H1 (cell line): ENCODE measurements at regions not wholly inside any gene's neighbourhood (a gene's known extent, or its start where the extent isn't known, plus 50 kb on each side); places are given as distances from the start of the nearest gene placed in this dataset.

Source experiments
- CTCF ChIA-PET: fragments of 300-600 bp; sonication (Branson Sonifier 250); formaldehyde crosslinking; loops from one replicate; lab custom pipeline; 2021; ENCODE audit not compliant: partially characterized antibody; lab: Charles Lee
- POLR2A ChIA-PET: fragments of 300-600 bp; sonication (Branson Sonifier 250); formaldehyde crosslinking; loops from one replicate; lab custom pipeline; 2021; ENCODE audit warnings: inconsistent platforms; ENCODE audit not compliant: partially characterized antibody; lab: Charles Lee
- DNase-seq, 2 experiments: peaks; one replicate each; pipeline versions ENCODE4 v3.0.0 to v3.0.0-alpha.2; 2010 to 2022; ENCODE audit warnings: low spot score in 2 of 2, low read depth in 1 of 2, mixed read lengths in 1 of 2
- FAIRE-seq: peaks from 2 replicates; lab custom pipeline; 2011; peaks lifted over from hg19 to GRCh38; lab: Jason Lieb, UNC
- H2AFZ ChIP-seq: 2 replicates; pipeline ENCODE4 v1.8.1; 2012; ENCODE audit warnings: low read length, inconsistent platforms
- H2AK5ac ChIP-seq: 2 replicates; pipeline ENCODE4 v1.6.1; 2013; ENCODE audit warnings: low read depth, low read length
- H2BK120ac ChIP-seq: replicated peaks from 2 replicates; pipeline ENCODE3; 2013; ENCODE audit warnings: low read depth, low read length, inconsistent platforms
- H2BK12ac ChIP-seq: 2 replicates; pipeline ENCODE4 v1.6.1; 2013; ENCODE audit warnings: low read depth, low read length
- H2BK15ac ChIP-seq: 2 replicates; pipeline ENCODE4 v1.6.1; 2013; ENCODE audit warnings: low read length
- H2BK20ac ChIP-seq: 2 replicates; pipeline ENCODE4 v1.6.1; 2013; ENCODE audit warnings: low read length
- H2BK5ac ChIP-seq: 2 replicates; pipeline ENCODE4 v1.6.1; 2013; ENCODE audit warnings: low read depth, low read length
- H3K14ac ChIP-seq: 2 replicates; pipeline ENCODE4 v1.6.1; 2013; ENCODE audit warnings: inconsistent platforms; ENCODE audit not compliant: insufficient read length
- H3K18ac ChIP-seq: 2 replicates; pipeline ENCODE4 v1.6.1; 2013; ENCODE audit warnings: low read length; ENCODE audit errors: extremely low read depth
- H3K23ac ChIP-seq: 2 replicates; pipeline ENCODE4 v1.6.1; 2013; ENCODE audit warnings: inconsistent platforms; ENCODE audit not compliant: insufficient read length
- H3K23me2 ChIP-seq: 2 replicates; pipeline ENCODE4 v1.6.1; 2013; ENCODE audit warnings: low read depth, low read length
- H3K27ac ChIP-seq: 2 replicates; pipeline ENCODE4 v1.6.1; 2011; ENCODE audit warnings: low read depth, low read length, inconsistent platforms
- H3K27me3 ChIP-seq, 4 experiments: replicated peaks in 1 of 4; 1 replicate in 1 of 4; 2 replicates in 3 of 4; pipeline versions ENCODE4 v1.6.1 to v1.8.1; 2011 to 2013; ENCODE audit warnings: low read length in 3 of 4, mild to moderate bottlenecking in 3 of 4, inconsistent platforms in 2 of 4, mixed read lengths in 2 of 4, moderate library complexity in 1 of 4; ENCODE audit not compliant: control insufficient read depth in 3 of 4, insufficient read depth in 3 of 4; ENCODE audit errors: extremely low read depth in 1 of 4
- H3K36me3 ChIP-seq, 4 experiments: 2 replicates each; pipeline versions ENCODE4 v1.6.1 to v1.8.1; 2011 to 2013; ENCODE audit warnings: mild to moderate bottlenecking in 4 of 4, low read length in 3 of 4, moderate library complexity in 2 of 4, control low read depth in 1 of 4, inconsistent platforms in 1 of 4; ENCODE audit not compliant: insufficient read depth in 4 of 4, control insufficient read depth in 2 of 4
- H3K4ac ChIP-seq: replicated peaks from 2 replicates; pipeline ENCODE3; 2013; ENCODE audit warnings: low read length, low read depth, mixed read lengths, inconsistent platforms; ENCODE audit not compliant: insufficient read length
- H3K4me1 ChIP-seq, 4 experiments: replicated peaks in 1 of 4; 1 replicate in 1 of 4; 2 replicates in 3 of 4; pipeline versions ENCODE4 v1.6.1 to v1.8.1; 2011 to 2013; ENCODE audit warnings: low read length in 3 of 4, inconsistent platforms in 2 of 4, mixed read lengths in 1 of 4; ENCODE audit not compliant: insufficient read depth in 4 of 4, control insufficient read depth in 3 of 4
- H3K4me2 ChIP-seq, 2 experiments: 2 replicates each; pipeline versions ENCODE4 v1.6.1 to v1.8.1; 2011 to 2013; ENCODE audit warnings: low read depth in 2 of 2, low read length in 2 of 2, control low read depth in 1 of 2, inconsistent platforms in 1 of 2, mild to moderate bottlenecking in 1 of 2; ENCODE audit not compliant: insufficient read depth in 1 of 2
- H3K4me3 ChIP-seq, 4 experiments: fragments of 200-600, 300-600 bp in 1 of 4; sonication (generic), shearing (Covaris generic), sonication (Bioruptor Twin) in 1 of 4; 2 replicates each; pipeline versions ENCODE4 v1.5.1 to v1.8.1; 2011 to 2016; ENCODE audit warnings: low read length in 4 of 4, low read depth in 3 of 4, control low read depth in 2 of 4, inconsistent platforms in 2 of 4, mild to moderate bottlenecking in 2 of 4, mixed read lengths in 1 of 4, moderate library complexity in 1 of 4; ENCODE audit not compliant: insufficient read depth in 2 of 4; ENCODE audit errors: extremely low read depth in 1 of 4
- H3K56ac ChIP-seq: replicated peaks from 2 replicates; pipeline ENCODE3; 2013; ENCODE audit warnings: low read depth, mild to moderate bottlenecking, mixed read lengths, low read length, inconsistent platforms; ENCODE audit not compliant: insufficient read length
- H3K79me1 ChIP-seq: 2 replicates; pipeline ENCODE4 v1.6.1; 2013; ENCODE audit warnings: low read depth, low read length, control low read depth
- H3K79me2 ChIP-seq, 2 experiments: 2 replicates each; pipeline versions ENCODE4 v1.6.1 to v1.8.1; 2012 to 2013; ENCODE audit warnings: low read length in 2 of 2, mild to moderate bottlenecking in 2 of 2, inconsistent platforms in 1 of 2; ENCODE audit not compliant: insufficient read depth in 2 of 2, control insufficient read depth in 1 of 2
- H3K9ac ChIP-seq, 4 experiments: replicated peaks in 1 of 4; 1 replicate in 1 of 4; 2 replicates in 3 of 4; pipeline versions ENCODE4 v1.6.1 to v1.8.1; 2011 to 2013; ENCODE audit warnings: low read depth in 3 of 4, low read length in 3 of 4, control low read depth in 2 of 4, mild to moderate bottlenecking in 2 of 4, moderate library complexity in 2 of 4, inconsistent platforms in 1 of 4; ENCODE audit errors: extremely low read depth in 1 of 4
- H3K9me3 ChIP-seq, 2 experiments: 2 replicates each; pipeline versions ENCODE4 v1.6.1 to v1.8.1; 2012 to 2013; ENCODE audit warnings: mild to moderate bottlenecking in 2 of 2, moderate library complexity in 2 of 2, control low read depth in 1 of 2, inconsistent platforms in 1 of 2, low read depth in 1 of 2, low read length in 1 of 2, mixed read lengths in 1 of 2; ENCODE audit not compliant: insufficient read depth in 2 of 2
- H4K20me1 ChIP-seq, 2 experiments: replicated peaks in 1 of 2; 2 replicates each; pipeline versions ENCODE3 to v1.8.1; 2011 to 2013; ENCODE audit warnings: inconsistent platforms in 2 of 2, low read length in 2 of 2, mild to moderate bottlenecking in 1 of 2; ENCODE audit not compliant: insufficient read depth in 2 of 2, control insufficient read depth in 1 of 2
- H4K5ac ChIP-seq: 2 replicates; pipeline ENCODE4 v1.6.1; 2013; ENCODE audit warnings: low read length, low read depth, mixed read lengths, inconsistent platforms; ENCODE audit not compliant: insufficient read length
- H4K8ac ChIP-seq: 2 replicates; pipeline ENCODE4 v1.8.0; 2013; ENCODE audit warnings: mild to moderate bottlenecking, moderate library complexity, low read length, inconsistent platforms; ENCODE audit not compliant: insufficient read depth; ENCODE audit errors: extremely low read depth
- H4K91ac ChIP-seq: replicated peaks from 2 replicates; pipeline ENCODE3; 2013; ENCODE audit warnings: low read length, mixed read lengths, inconsistent platforms; ENCODE audit not compliant: insufficient read length
- CBX5 ChIP-seq: fragments of 300-800, 300-1000 bp; sonication (generic); IDR thresholded peaks from 2 replicates; pipeline ENCODE4 v1.7.1; 2016; ENCODE audit warnings: antibody characterized with exemption, low read length, low read depth
- CEBPB ChIP-seq: IDR thresholded peaks from 2 replicates; pipeline ENCODE4 v1.6.1; 2012; ENCODE audit warnings: low read depth, low read length
- GTF2F1 ChIP-seq: IDR thresholded peaks from 2 replicates; pipeline ENCODE4 v1.6.1; 2012; ENCODE audit warnings: low read depth, low read length, improper control_type of control experiment, borderline replicate concordance
- RAD21 ChIP-seq, 2 experiments: IDR thresholded peaks in 1 of 2; conservative IDR thresholded peaks in 1 of 2; 2 replicates each; pipeline ENCODE4 v1.6.1; 2011; ENCODE audit warnings: low read depth in 2 of 2, low read length in 2 of 2, improper control_type of control experiment in 1 of 2, inconsistent platforms in 1 of 2, mild to moderate bottlenecking in 1 of 2, moderate library complexity in 1 of 2
- WGBS, 2 experiments: shearing (Covaris generic) in 1 of 2; methylation state at CpG; one replicate each; pipeline versions ENCODE4 v1.1.6 to v1.1.7; 2013 to 2015; ENCODE audit warnings: low lambda C conversion rate in 2 of 2, mixed read lengths in 2 of 2, inconsistent platforms in 1 of 2, low coverage in 1 of 2, missing lambda C conversion rate in 1 of 2; ENCODE audit not compliant: insufficient replicate concordance in 2 of 2, insufficient coverage in 1 of 2, insufficient read length in 1 of 2; ENCODE audit errors: extremely low coverage in 1 of 2, missing lambda C conversion rate in 1 of 2; 5-methylcytosine and 5-hydroxymethylcytosine counted together
- TF ChIP-seq, protein P1 (sequence below): IDR thresholded peaks from 2 replicates; pipeline ENCODE4 v1.6.1; 2011; ENCODE audit warnings: low read depth, mild to moderate bottlenecking, low read length; ENCODE audit not compliant: insufficient read depth
- TF ChIP-seq, protein P2 (sequence below): IDR thresholded peaks from 2 replicates; pipeline ENCODE4 v1.6.1; 2012; ENCODE audit warnings: low read length, inconsistent platforms

DNA sequence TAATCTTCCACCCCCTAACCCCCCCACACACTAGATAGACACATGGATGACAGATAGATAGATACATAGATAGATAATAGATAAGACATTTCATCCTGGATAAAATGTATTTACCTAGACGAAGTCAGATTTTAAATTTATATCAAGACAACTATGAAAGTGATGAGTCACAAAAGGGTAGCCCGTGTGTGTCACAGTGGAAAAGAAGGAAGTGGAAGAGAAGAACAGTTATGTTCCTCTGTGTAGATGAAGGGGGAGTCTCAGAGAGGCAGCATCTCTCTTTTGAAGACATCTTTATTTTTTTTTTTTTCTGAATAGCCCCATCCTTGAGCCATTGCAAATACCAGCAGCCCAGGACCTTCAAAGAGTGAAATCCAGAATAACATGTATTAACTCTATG is 121.7 kb upstream of the VGLL2 start:
- Histone ChIP-seq H4K5ac (no peak overlapping the region), H4K91ac (no peak overlapping the region), H3K79me1 (no peaks in the 10 kb centered on the region), H2AK5ac (no peak overlapping the region), H3K4me2 (no peak overlapping the region), H2AFZ (no peak overlapping the region), H3K4me1 (peaks cover 0 to 6% (median 0%) of the 10 kb centered on the region in 4 experiments; a peak in 1 of 7 replicates), H2BK120ac (no peak overlapping the region), H3K23ac (no peak overlapping the region), H2BK15ac (no peak overlapping the region), H3K4ac (no peak overlapping the region), H3K27me3 (no peaks in the 10 kb centered on the region), H3K18ac (no peak overlapping the region), H3K36me3 (no peaks in the 10 kb centered on the region), H3K14ac (no peak overlapping the region), H3K27ac (no peak overlapping the region), H3K56ac (no peak overlapping the region), H3K9me3 (peaks cover 7 to 12% of the 10 kb centered on the region in 2 experiments), H3K79me2 (no peaks in the 10 kb centered on the region), H2BK5ac (no peak overlapping the region), H4K8ac (no peak overlapping the region), H3K4me3 (no peak overlapping the region), H3K23me2 (no peaks in the 10 kb centered on the region), H4K20me1 (no peaks in the 10 kb centered on the region), H2BK20ac (no peak overlapping the region), H2BK12ac (no peak overlapping the region), H3K9ac (no peak overlapping the region)
- POLR2A ChIA-PET, result no interaction called here
- DNase-seq (no peak), FAIRE-seq (no peak)
- 86% methylated on average over 2 of the region's 2 CpGs; no CpG with 5 or more reads in 1 of the 2 experiments for WGBS, 2 experiments
- no peak for TF ChIP-seq GTF2F1
- no peak for TF ChIP-seq RAD21 (IDR thresholded peaks at IDR 0.05 in 1 of 2, conservative IDR thresholded peaks at IDR 0.05 in 1 of 2; ENCODE audit: low read depth in 2 of 2, low read length in 2 of 2)
- TF ChIP-seq, protein P1, sequence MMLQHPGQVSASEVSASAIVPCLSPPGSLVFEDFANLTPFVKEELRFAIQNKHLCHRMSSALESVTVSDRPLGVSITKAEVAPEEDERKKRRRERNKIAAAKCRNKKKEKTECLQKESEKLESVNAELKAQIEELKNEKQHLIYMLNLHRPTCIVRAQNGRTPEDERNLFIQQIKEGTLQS, result no peak
- TF ChIP-seq, protein P2, sequence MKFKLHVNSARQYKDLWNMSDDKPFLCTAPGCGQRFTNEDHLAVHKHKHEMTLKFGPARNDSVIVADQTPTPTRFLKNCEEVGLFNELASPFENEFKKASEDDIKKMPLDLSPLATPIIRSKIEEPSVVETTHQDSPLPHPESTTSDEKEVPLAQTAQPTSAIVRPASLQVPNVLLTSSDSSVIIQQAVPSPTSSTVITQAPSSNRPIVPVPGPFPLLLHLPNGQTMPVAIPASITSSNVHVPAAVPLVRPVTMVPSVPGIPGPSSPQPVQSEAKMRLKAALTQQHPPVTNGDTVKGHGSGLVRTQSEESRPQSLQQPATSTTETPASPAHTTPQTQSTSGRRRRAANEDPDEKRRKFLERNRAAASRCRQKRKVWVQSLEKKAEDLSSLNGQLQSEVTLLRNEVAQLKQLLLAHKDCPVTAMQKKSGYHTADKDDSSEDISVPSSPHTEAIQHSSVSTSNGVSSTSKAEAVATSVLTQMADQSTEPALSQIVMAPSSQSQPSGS, result no peak
- no peak for TF ChIP-seq CBX5
- TF ChIP-seq CEBPB, result no peak
- CTCF ChIA-PET, result no interaction called here
